A549 (cell line): ENCODE measurements at regions not wholly inside any gene's neighbourhood (a gene's known extent, or its start where the extent isn't known, plus 50 kb on each side); places are given as distances from the start of the nearest gene placed in this dataset.

Experiments used
- ATAC-seq, 2 experiments: fragments of 200-7000 bp in 1 of 2; fragments of >200 bp in 1 of 2; cut with Nextera tagmentation in 1 of 2; cut with Tn5 transposase in 1 of 2; 3 replicates each; pipeline versions ENCODE4 v1.8.0 to v1.9.1; 2018 to 2020; ENCODE audit warnings: mild to moderate bottlenecking in 1 of 2, moderate library complexity in 1 of 2
- CTCF ChIA-PET: fragments of 300-600 bp; sonication (Branson Sonifier 250); formaldehyde crosslinking; extraction: SDS; loops from one replicate; lab custom pipeline; 2021; ENCODE audit warnings: antibody characterized with exemption, inconsistent platforms; lab: Yijun Ruan, JAX
- POLR2A ChIA-PET: fragments of 350-600 bp; formaldehyde crosslinking; extraction: SDS; loops from one replicate; lab custom pipeline; 2021; ENCODE audit warnings: antibody characterized with exemption, inconsistent platforms; lab: Yijun Ruan, JAX
- DNase-seq, 2 experiments: peaks; one replicate each; pipeline versions ENCODE4 v3.0.0 to v3.0.0-alpha.2; 2011 to 2016; ENCODE audit warnings: low read depth in 1 of 2, low spot score in 1 of 2
- FAIRE-seq: peaks from 2 replicates; lab custom pipeline; 2011; peaks lifted over from hg19 to GRCh38; lab: Jason Lieb, UNC
- H3K27ac ChIP-seq, 2 experiments: fragments of >200 bp; sonication (Bioruptor Twin); formaldehyde crosslinking; 3 replicates each; pipeline ENCODE4 v1.5.1; 2016 to 2017
- H3K4me1 ChIP-seq: fragments of >200 bp; sonication (Bioruptor Twin); formaldehyde crosslinking; 3 replicates; pipeline ENCODE4 v1.6.1; 2016
- H3K4me2 ChIP-seq: fragments of >200 bp; sonication (Bioruptor Twin); formaldehyde crosslinking; 3 replicates; pipeline ENCODE4 v1.6.1; 2016
- H3K4me3 ChIP-seq: fragments of >200 bp; sonication (Bioruptor Twin); formaldehyde crosslinking; 3 replicates; pipeline ENCODE4 v1.5.1; 2016
- H3K9me3 ChIP-seq: fragments of >200 bp; sonication (Bioruptor Twin); formaldehyde crosslinking; 3 replicates; pipeline ENCODE4 v1.6.1; 2016
- BHLHE40 ChIP-seq: IDR thresholded peaks from 2 replicates; pipeline ENCODE4 v1.6.1; 2012; ENCODE audit warnings: low read depth, low read length, inconsistent platforms
- CBX8 ChIP-seq: fragments of 200-600 bp; sonication (generic); IDR thresholded peaks from 2 replicates; pipeline ENCODE4 v1.6.1; 2016
- CEBPB ChIP-seq, 2 experiments: fragments of >200 bp in 1 of 2; sonication (Bioruptor Twin) in 1 of 2; formaldehyde crosslinking in 1 of 2; IDR thresholded peaks; 2 replicates each; pipeline ENCODE4 v1.6.1; 2012 to 2016
- ELK1 ChIP-seq: fragments of 150-350 bp; IDR thresholded peaks from 2 replicates; pipeline ENCODE4 v1.6.1; 2014; ENCODE audit warnings: low read depth, mild to moderate bottlenecking, low read length
- ESRRA ChIP-seq: fragments of 150-350 bp; IDR thresholded peaks from 2 replicates; pipeline ENCODE4 v1.6.1; 2014; ENCODE audit warnings: mild to moderate bottlenecking, low read length, borderline replicate concordance
- FOSB ChIP-seq: fragments of 250-450 bp; sonication (Bioruptor Pico); IDR thresholded peaks from 2 replicates; pipeline ENCODE4 v1.5.0; 2020; ENCODE audit warnings: mild to moderate bottlenecking, moderate library complexity
- FOXS1 ChIP-seq: fragments of 250-450 bp; sonication (Bioruptor Pico); IDR thresholded peaks from 2 replicates; pipeline ENCODE4 v1.5.0; 2020; ENCODE audit warnings: mild to moderate bottlenecking, moderate library complexity
- GATA3 ChIP-seq: IDR thresholded peaks from 2 replicates; pipeline ENCODE4 v1.6.1; 2012; ENCODE audit warnings: borderline replicate concordance
- HES2 ChIP-seq: fragments of >200 bp; sonication (Bioruptor Twin); formaldehyde crosslinking; IDR thresholded peaks from 2 replicates; pipeline ENCODE4 v1.6.1; 2016
- HOXA7 ChIP-seq: fragments of 250-450 bp; sonication (Bioruptor Pico); IDR thresholded peaks from 2 replicates; pipeline ENCODE4 v1.5.0; 2020; ENCODE audit warnings: mild to moderate bottlenecking, moderate library complexity
- HOXB13 ChIP-seq: fragments of 250-450 bp; sonication (Bioruptor Pico); IDR thresholded peaks from 2 replicates; pipeline ENCODE4 v1.5.0; 2020; ENCODE audit warnings: low read depth, mild to moderate bottlenecking, moderate library complexity
- JUN ChIP-seq, 2 experiments: fragments of >200 bp; sonication (Bioruptor Twin); formaldehyde crosslinking; IDR thresholded peaks; 2 replicates in 1 of 2; 3 replicates in 1 of 2; pipeline ENCODE4 v1.6.1; 2016 to 2017
- KDM1A ChIP-seq: fragments of 200-600 bp; sonication (generic); IDR thresholded peaks from 2 replicates; pipeline ENCODE4 v1.6.1; 2016; ENCODE audit warnings: low read depth, mild to moderate bottlenecking
- MAX ChIP-seq: IDR thresholded peaks from 2 replicates; pipeline ENCODE4 v1.6.1; 2012
- PHF8 ChIP-seq: fragments of 200-600 bp; sonication (generic); IDR thresholded peaks from 2 replicates; pipeline ENCODE4 v1.6.1; 2016; ENCODE audit warnings: low read depth, mild to moderate bottlenecking, antibody characterized with exemption, moderate library complexity, borderline replicate concordance
- RAD21 ChIP-seq, 2 experiments: fragments of >200 bp in 1 of 2; sonication (Bioruptor Twin) in 1 of 2; formaldehyde crosslinking in 1 of 2; IDR thresholded peaks in 1 of 2; conservative IDR thresholded peaks in 1 of 2; 2 replicates in 1 of 2; 3 replicates in 1 of 2; pipeline ENCODE4 v1.6.1; 2012 to 2018; ENCODE audit warnings: inconsistent platforms in 1 of 2
- RCOR1 ChIP-seq: fragments of 150-350 bp; IDR thresholded peaks from 2 replicates; pipeline ENCODE4 v1.6.1; 2014; ENCODE audit warnings: antibody characterized with exemption, low read length, low read depth
- RNF2 ChIP-seq: fragments of 200-600 bp; sonication (generic); IDR thresholded peaks from 2 replicates; pipeline ENCODE4 v1.6.1; 2016; ENCODE audit warnings: low read depth, mild to moderate bottlenecking, antibody characterized with exemption, moderate library complexity, borderline replicate concordance
- TFCP2L1 ChIP-seq: fragments of 250-450 bp; sonication (Bioruptor Pico); IDR thresholded peaks from 2 replicates; pipeline ENCODE4 v1.5.0; 2021; ENCODE audit warnings: mild to moderate bottlenecking
- TP53 ChIP-seq: fragments of 250-450 bp; sonication (Bioruptor Pico); IDR thresholded peaks from 2 replicates; pipeline ENCODE4 v1.5.0; 2021; ENCODE audit warnings: mild to moderate bottlenecking, moderate library complexity
- ZC3H11A ChIP-seq: fragments of 450-650 bp; IDR thresholded peaks from 2 replicates; pipeline ENCODE4 v1.6.1; 2014; ENCODE audit warnings: antibody characterized with exemption, mild to moderate bottlenecking
- ZFP36 ChIP-seq: fragments of 450-650 bp; IDR thresholded peaks from 2 replicates; pipeline ENCODE4 v1.6.1; 2014; ENCODE audit warnings: borderline replicate concordance; ENCODE audit not compliant: partially characterized antibody
- ZSCAN20 ChIP-seq: fragments of 250-450 bp; sonication (Bioruptor Pico); IDR thresholded peaks from 2 replicates; pipeline ENCODE4 v1.8.0; 2022; ENCODE audit warnings: mild to moderate bottlenecking, moderate library complexity
- WGBS: methylation state at CpG from one replicate; pipeline ENCODE4 v1.1.6; 2017; ENCODE audit errors: missing lambda C conversion rate; 5-methylcytosine and 5-hydroxymethylcytosine counted together

- Histone ChIP-seq H3K4me3 (no peak overlapping the region), H3K4me2 (no peak overlapping the region), H3K4me1 (peaks cover 5% of the 10 kb centered on the region; the same call in 2 of the 3 replicates), H3K27ac (no peak overlapping the region)
- DNase-seq: no peak
- no peak for ATAC-seq
- no peak for FAIRE-seq
- POLR2A ChIA-PET: no interaction called here
- TF ChIP-seq CBX8 (no peak), BHLHE40 (no peak), RAD21 (conservative IDR thresholded peaks at IDR 0.05 in 1 of 2, IDR thresholded peaks at IDR 0.05 in 1 of 2) (no peak), ELK1 (no peak)
- TF ChIP-seq, all 56 proteins: peak for 0
- 100% methylated on average over 1 of the region's 1 CpG for WGBS
- H3K9me3 ChIP-seq: peaks cover 27% of the 10 kb centered on the region
- CTCF ChIA-PET: interaction anchor here (0.7 to 1.5 kb wide), 4 partner anchors 8 to 112 kb away, joined by 3 to 5 read pairs (median 4); partner anchors contain the start of gene CLDN1
These were observed 89.9 kb upstream of the P3H2 start for GRCh38 chr3:190210608-190211007.

GRCh38 chr3:190209533-190209932 lies 88.8 kb upstream of the P3H2 start:
- 90% methylated on average over 1 of the region's 1 CpG for WGBS
- FAIRE-seq (no peak), ATAC-seq (no peak), DNase-seq (no peak)
- CTCF ChIA-PET: interaction anchor here (0.6 to 1.1 kb wide), 3 partner anchors 13 to 169 kb away, joined by 3 read pairs; no protein-coding TSS in a partner anchor
- no peak overlapping the region for H3K4me2 ChIP-seq
- peaks cover 9% of the 10 kb centered on the region; the same call in 2 of the 3 replicates for H3K4me1 ChIP-seq
- H3K27ac ChIP-seq: no peak overlapping the region
- peaks cover 26% of the 10 kb centered on the region for H3K9me3 ChIP-seq
- no peak overlapping the region for H3K4me3 ChIP-seq
- no peak for TF ChIP-seq HOXA7 (CRISPR knock-in tag)
- TF ChIP-seq ELK1: no peak
- no peak for TF ChIP-seq FOSB (CRISPR knock-in tag)
- no peak for TF ChIP-seq CEBPB (IDR thresholded peaks at IDR 0.05)
- no peak for TF ChIP-seq TP53 (CRISPR knock-in tag)
- TF ChIP-seq MAX: no peak
- TF ChIP-seq CBX8: no peak
- no peak for TF ChIP-seq RCOR1
- no peak for TF ChIP-seq KDM1A
- no peak for TF ChIP-seq ZC3H11A
- no peak for TF ChIP-seq FOXS1 (CRISPR knock-in tag)
- TF ChIP-seq ESRRA: no peak
- no peak for TF ChIP-seq HOXB13
- no peak for TF ChIP-seq GATA3
- TF ChIP-seq RNF2: no peak
- no peak for TF ChIP-seq ZSCAN20 (CRISPR knock-in tag)
- TF ChIP-seq ZFP36: no peak
- POLR2A ChIA-PET: no interaction called here

GRCh38 chr3:190208196-190208595 lies 87.5 kb upstream of the P3H2 start:
- no peak for DNase-seq
- Histone ChIP-seq H3K27ac (no peak overlapping the region), H3K9me3 (peaks cover 16% of the 10 kb centered on the region), H3K4me3 (no peak overlapping the region), H3K4me2 (no peak overlapping the region), H3K4me1 (peaks cover 9% of the 10 kb centered on the region; the same call in 2 of the 3 replicates)
- ChIA-PET CTCF (interaction anchor here (1.1 to 2.2 kb wide), 2 partner anchors 17 to 114 kb away, joined by 6 to 8 read pairs; partner anchors contain the start of gene CLDN1), POLR2A (no interaction called here)
- TF ChIP-seq JUN (IDR thresholded peaks at IDR 0.05) (no peak), PHF8 (no peak), HES2 (no peak), TFCP2L1 (CRISPR knock-in tag) (no peak)
- FAIRE-seq: no peak
- no peak for ATAC-seq
- 98% methylated on average over 1 of the region's 1 CpG for WGBS
